Fibroblast of peridontal ligament (primary cell): ENCODE measurements at regions not wholly inside any gene's neighbourhood (a gene's known extent, or its start where the extent isn't known, plus 50 kb on each side); places are given as distances from the start of the nearest gene placed in this dataset.

Experiments used
- DNase-seq: peaks from one replicate; pipeline ENCODE4 v3.0.0-alpha.2; 2010; ENCODE audit errors: extremely low read depth

DNA sequence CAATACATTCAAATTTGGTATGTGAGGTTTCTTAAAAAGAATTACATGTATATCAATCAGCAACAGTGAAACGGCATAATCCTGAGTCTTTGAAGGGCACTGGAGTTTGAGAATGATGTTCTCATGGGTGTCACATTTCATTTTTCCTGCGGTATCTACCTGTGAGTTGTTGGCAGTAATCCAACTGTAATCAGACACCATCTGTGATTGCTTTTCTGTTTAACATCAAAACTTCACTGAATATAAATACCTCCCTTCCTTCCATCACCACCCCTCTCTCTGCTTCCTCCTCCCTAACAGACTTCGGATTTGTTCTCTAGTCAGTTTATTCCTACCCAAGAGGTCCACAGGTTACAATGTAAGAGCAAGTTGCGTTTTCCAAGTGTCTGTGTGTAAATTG, 275.2 kb upstream of the PCSK5 start:
- no peak for DNase-seq

DNA sequence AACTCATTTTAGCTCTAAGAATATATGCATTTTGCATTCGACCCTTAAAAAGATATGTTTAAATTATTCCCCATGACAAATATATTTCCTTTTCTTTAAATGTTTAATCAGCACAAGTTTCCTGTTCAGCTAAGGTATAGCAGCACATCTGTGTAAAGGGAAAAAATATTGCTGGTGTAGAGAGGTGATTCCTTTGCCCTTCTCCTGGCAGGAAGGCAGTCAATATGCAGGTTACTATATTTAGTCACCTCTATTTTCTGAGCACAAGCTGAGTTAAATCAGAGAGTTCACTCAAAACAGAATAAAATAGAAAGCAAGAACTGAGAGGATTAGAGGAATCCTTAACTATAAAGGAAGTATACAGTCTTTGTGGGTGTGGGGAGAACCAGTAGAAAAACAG, 274.4 kb upstream of the PCSK5 start:
- DNase-seq, result no peak

DNA sequence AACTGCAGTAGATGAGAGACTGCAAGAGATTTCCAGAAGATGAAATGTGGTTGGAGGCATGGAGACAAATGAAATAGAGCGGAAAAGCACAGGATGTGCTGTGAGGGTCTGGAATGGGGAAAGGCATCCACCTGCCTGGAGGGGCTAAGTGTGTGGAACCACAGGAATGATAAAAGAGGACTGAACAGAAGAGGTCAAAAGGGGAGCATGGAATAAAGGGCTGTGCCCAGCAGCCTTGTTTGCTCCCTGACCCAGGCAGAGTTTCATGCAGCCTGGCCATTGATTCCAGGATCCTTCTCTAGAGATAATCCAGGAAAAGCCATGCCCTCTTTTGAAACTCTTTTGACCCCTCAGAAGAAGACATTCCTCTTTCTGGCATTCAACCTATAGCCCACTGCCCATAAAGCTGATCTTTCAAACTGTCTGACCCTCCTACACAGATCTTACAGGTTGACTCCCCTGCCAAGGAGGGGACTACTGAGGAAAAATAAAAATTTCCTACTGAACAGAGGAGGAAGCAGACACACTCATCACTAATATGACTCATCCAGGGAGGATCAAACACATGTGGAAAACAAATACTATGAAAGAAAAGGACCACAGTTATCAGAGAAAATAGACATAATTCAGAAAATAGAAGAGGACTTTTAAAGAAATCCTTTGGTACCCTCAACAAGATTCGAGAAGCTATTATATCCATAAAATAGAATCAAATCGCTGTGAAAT, 273.5 kb upstream of the PCSK5 start:
- no peak for DNase-seq

DNA sequence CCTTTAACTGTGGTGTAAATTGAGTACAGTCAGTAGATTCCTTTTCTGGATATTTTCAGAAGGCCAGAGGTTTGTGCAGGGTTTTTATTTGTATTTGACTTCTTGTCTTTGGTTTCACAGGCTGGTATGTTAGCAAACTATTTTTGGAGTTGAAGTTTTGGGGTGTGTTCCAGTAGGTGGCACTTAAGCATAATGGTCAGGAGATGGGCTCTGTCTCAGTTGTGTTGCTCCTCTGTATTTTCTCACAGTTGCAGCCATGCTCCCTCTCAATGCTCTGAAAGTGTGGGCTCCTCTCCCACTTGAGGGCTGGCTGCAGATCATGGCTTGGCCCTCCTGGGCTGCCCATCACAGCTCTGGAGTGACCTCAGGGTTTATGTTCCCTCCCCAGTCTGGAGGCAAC, 267.0 kb upstream of the PCSK5 start:
- DNase-seq, result no peak

DNA sequence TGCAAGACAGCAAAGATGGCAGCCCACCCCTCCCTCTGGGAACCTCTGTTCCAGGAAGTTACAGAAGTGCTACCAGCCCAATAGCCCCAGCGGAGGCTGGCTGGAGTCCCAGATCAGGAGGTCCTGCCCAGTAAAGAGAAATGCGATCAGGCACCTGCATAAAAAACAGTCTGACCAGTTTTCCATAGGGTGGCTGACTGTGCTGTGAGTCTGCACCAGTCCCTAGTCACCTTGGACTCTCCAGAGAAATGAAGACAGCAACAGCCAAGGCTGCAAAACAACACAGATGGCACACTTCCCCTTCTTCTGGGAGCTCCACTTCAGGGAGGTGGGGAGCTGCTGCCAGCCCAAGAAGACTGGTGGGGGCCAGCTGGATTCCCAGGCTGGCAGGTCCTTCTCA, 265.5 kb upstream of the PCSK5 start:
- DNase-seq, result no peak

DNA sequence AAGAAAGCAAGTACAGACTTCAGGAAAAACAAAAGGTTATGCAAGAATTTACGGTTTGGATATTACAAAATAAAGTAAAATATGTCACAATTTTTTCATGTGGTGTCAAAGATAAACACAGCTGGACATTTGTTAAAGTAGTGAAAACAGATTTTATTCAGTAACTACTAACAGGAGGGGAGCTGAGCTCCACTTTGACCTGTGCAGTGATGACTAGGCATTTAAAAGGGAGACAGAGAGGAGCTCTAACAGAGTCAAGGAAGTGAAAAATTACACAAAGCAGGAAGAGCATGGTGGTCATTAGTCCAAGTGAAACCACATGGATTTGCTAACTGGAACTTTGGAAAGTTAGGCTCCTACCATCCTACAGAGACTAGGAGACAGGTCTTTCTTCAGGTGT, 263.6 kb upstream of the PCSK5 start:
- DNase-seq, result no peak

DNA sequence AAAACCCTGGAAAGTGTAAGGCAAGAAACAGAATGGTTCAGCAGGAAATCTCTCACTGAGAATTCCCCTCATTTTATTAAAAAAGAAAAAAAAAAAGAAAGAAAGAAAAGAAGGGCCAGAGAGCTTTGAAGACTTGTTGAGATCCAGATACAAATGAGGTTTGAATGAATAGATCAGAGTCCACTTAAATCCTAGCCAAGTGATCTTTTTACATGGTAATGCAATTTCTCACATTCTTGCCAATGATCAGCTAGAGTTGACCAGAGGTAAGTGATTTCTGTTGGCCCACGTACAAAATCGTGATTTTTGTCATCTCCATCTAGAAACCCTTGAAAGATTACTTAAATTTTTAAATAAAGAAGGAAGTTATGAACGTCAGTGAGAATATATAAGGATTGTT, 261.5 kb upstream of the PCSK5 start:
- no peak for DNase-seq

DNA sequence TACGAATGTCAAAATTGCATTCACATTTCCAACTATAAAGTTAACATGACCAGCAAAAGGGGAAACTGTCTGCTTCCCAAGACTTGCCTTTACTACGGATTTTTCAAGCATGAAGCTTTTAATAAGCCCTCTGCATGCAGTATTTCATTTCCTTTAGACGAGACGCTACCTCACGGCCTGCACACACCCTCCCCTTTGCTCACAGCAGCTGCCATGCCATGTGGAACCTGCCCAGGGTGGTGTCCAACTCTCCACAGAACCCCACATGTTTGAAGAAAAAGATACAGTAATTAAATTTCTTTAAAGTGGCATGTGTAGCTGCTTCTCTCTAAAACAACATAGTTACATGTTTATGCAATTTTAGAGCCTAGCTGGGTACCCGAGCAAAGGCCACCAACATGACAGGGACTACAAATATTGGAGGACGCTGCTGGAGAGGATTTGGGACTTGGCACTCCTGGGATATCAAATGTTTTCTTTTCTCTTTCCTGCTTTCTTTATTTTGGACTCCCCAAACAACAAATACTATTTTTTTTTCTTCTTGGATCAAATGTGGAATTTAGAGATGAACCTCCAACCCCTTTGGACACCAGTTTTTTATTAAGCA, 256.9 kb upstream of the PCSK5 start:
- DNase-seq, result no peak

DNA sequence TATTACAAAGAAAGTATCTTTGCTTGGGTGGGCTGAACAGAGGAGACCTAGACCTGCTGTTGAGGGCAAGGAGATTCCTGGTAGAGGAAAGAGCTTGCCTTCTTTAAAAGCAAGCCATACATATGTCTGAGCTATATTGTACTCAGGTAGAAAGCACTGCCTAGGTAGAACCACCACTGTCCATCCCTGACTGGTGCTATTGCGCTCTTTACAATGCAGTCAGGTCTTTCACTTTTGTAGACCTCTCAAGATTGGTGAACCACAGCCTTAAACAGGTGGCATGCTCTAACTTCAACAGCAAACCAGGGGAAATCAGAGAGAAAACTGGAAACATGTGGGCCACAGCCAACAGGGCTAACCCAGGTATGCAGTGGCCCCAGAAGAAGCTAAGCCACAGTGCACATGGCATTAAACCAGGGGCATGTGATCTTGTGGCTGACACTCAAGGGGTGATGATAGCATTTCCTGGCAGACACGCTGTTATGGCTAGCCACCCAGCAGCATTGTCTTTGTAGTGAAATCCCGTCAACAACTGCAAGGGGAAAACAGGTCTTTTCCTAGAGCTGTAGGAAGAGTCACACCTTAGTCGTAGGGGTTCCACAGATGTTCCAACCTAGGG, 253.9 kb upstream of the PCSK5 start:
- DNase-seq, result no peak

DNA sequence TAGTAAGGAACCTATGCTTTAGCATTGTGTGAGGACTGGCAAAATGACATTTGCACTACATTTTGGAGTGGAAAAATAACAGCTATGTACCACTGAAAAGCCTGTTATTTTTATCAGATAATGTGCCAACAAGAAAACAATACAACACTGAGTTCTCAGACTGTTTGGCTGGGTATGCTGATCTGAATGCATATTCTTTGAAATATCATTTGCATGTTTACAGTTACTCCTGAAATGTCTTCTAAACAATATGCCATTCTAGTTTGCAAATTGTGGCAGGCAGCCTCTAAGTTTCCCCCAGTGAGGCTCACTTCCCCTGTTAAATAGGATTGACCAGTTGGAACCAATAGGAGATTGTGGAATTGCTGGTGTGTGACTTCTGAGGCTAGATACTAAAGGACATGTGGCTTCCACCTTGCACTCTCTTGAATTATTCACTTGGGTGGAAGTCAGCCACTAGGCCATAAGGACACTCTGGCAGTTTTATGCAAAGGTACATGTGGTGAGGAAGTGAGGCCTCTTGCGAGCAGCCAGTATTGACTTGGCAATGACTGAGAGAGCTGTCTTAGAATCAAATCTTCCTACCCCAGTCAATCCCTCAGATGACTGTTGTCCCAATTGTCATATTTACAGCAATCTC, 250.4 kb upstream of the PCSK5 start:
- no peak for DNase-seq

DNA sequence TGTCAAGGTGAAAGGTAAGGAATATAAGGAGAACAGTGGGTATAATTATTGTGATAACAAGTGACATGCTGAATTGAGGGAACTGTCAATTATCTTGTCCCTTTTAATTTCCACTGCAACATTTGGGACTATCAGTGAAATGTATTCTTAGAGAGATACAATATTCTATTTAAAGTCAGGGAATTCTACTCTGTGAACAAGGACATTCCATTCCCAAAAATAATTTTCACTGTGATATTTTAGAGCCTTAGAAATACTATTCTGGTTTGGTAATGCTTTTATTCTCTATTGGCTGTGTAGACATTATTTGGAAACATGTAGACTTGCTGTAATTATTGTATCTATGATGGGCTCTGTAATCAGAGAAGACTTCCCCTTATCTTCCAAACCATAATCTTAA, 248.0 kb upstream of the PCSK5 start:
- DNase-seq, result no peak

DNA sequence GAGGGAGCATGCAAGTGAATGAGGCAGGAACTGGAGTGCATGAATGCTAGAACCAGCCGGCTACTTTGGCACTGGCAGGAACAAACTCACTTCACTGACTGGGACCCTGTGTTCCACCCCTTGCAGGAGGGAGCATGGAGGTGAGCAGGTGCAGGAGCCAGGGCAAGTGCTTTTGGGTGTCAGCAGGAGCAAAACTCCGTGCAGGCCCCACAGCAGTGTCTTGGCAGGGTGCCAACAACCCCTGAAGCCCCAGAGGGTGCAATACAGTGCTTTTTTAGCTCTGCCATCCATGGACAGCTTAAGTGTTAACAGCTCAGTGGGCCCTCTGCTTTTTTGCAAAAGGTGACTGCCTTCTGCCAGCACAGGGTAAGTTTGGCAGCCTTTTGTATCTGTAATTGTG, 245.8 kb upstream of the PCSK5 start:
- no peak for DNase-seq

DNA sequence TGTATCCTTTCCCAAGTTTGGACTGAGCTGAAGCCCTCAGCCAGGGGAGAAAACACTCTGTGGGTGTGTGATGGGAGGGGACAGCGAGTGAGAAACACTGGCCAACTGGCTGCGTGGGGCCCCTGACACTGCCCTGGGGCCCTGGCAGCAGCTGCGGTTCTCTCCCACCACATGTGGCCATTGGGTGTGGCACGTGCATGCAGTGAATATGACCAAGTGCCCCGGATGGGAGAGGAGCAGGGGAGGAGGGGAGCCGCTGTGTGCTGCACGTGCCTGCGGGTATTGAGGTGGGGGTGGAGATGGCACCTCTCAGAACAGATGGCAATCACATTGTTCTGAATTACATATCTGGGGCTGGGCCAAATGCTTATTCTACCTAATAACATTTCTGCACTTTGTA, 242.4 kb upstream of the PCSK5 start:
- DNase-seq, result no peak

DNA sequence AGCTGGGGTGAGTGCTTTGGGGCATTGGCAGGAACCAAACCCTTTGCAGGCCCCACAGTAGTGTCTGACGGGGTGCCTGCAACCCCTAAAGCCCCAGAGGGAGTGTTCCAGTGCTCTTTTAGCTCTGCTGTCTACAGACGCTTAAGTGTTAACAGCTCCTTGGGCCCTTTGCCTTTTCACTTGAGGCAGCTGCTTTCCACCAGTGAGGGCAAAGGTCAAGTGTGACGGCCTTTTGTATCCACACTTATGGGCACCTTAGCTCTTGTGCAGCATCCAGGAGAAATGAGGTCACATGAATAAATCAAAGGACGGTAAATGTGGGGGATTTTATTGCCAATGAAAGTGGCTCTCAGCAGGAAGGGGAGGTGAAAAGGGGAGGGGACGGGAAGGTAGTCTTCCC, 241.4 kb upstream of the PCSK5 start:
- DNase-seq, result no peak

DNA sequence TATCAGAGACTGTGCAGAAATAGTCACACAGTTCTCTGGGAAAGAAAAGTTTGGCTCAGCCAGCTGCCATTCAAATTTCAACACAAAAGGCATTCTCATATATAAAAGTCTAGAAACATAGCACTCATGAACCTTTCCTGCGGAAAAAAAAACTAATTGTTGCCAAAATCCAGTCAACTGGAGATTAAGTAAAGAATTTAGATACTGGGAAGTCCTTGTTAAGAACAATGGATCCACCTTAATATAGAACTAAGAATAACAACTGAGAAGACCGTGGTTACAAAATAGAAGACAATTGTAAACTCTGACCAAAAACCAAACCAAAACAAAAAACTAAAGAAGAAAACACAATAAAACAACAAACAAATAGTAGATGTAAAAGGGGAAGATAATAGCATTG, 238.8 kb upstream of the PCSK5 start:
- no peak for DNase-seq

DNA sequence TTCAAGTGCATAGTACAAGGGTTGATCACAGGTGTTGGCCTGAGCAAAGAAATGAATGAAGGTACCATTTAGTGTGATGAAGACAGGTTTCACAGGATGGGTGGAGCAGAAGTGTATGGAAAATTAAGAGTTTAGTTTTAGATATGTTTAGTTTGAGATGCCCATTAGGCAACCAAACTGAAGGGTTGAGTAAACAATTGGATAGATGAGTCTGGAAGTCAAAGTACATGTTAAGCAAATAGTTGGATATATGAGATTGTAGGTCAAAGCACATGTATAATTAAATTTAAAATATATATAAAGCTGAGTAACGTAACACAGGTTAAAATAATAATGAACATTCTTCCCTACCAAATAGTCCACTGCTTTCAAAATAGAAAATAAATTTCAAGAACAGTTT, 237.1 kb upstream of the PCSK5 start:
- DNase-seq, result no peak

DNA sequence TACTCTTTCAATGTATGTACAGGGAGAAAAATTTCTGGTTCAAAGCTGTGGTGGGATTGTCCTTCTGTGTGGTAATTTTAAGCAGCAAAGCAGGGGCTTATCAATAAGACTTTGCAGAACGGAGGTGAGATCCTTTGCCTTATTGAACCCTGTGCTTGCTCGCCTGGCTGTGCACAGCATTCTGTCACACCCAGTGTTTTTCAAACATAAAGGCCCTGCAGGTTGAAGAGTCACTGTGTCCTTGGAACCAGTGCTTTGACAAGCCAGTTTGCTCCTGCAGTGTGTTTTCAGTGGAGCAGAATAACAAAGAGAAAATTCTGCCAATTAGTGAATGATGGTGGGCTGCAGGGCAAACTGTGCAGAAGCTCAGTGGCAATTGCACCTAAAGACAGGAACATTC, 236.7 kb upstream of the PCSK5 start:
- DNase-seq, result no peak

DNA sequence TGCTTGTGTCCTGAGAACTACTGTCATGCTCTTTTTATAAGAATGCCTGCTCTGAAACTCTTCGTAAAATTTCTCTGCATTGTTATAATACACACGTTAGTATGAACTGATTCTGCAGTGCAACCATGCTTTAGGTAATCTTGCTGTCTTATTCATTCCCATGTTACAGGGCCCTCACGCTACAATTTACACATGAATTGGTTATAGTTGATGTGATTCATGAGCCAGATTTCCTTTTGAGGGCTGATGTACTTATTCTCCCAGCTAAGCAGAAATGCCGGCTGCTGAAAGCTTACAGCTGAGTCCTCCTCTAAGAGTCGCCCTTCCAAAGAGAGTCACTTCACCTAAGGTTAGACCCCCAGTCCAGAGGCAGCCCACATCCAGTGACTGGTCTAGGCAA, 233.5 kb upstream of the PCSK5 start:
- DNase-seq, result no peak

DNA sequence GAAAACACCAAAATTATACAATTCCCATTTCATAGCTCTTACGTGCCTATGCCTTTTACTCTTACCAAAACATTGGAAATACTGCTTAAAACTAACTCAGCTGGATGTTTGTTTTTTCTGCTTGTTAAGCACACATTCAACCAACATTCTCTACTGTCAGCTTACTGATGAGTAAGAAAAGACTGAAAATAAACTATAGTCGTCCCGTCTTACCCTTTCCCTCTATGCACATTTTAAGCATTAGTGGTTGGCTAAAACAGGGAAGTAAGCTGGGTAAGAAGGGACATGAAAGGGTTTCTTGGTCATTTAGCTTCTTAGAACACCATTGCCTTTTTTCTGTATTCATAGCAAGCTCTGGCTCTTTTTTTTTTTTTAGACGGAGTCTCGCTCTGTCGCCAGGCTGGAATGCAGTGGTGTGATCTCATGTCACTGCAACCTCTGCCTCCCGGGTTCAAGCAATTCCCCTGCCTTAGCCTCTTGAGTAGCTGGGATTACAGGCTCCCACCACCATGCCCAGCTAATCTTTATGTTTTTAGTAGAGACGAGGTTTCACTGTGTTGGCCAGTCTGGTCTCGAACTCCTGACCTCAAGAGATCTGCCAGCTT, 232.1 kb upstream of the PCSK5 start:
- DNase-seq, result peak; percentile 13

DNA sequence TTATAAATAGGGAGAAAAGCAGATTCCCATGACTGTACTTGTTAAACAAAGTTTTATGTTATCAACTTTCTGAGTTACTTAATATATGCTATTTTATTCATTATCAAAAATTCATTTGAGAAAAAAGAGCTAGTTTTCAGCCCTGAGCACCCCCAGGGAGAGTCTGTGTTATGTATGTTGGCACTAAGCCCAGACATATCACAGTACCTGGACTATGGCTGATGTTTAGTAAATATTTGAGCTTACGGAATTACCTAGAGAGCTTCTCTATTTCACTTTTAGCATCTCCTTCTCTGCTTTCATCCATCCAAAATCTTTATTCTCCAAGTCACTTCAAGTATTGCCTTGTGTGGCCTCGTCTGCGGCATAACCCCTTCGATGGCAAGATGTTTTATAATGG, 225.9 kb upstream of the PCSK5 start:
- no peak for DNase-seq

DNA sequence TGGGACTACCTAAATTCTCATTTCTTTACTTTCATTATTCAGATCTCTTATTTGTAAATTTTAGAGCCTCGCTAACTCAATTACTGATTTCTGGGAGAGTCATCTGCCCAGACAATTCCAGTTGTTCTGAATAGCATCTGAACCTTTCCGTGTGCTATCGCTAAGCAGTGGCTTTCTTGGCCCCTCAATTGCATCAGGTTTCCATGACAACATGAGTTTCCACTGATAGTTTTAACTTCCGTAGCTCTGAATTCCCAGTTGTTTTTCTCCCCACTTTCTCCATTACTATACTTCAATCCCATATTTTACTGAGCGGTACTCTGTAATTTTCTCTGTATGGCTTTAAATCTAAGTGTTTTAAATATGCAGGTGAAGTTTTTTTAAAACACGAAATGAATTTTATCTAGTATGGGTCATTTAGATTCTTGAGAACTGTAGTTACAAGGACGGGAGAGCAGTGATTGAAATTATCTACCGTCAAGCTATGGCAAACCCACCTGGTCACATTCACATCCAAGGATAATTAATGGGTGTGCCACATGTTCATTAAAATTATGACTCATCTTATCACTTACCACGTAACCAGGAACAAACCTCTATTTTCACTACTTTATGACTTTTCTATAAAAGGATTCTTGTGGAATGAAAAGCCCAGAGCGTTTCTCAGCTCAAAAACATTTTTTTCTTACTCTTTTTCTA, 223.5 kb upstream of the PCSK5 start:
- no peak for DNase-seq

DNA sequence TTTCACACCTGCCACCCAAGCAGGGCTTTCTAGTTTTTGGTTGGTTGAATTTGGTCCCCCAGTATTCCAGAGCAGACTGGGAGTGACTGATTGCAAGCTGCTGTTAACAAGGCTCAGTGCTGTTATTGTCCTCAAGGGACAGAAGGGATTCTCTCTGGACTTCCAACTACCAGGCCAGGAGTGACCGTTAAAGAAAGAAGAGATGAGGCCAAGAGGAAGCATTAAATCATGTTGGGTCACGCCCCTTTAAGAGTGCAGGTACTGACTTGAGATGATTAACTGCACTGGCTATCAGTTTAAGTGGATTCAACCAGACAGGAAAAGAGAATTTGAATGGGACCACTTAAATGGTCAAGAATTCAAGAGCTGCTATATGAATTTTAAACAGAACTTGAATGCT, 220.8 kb upstream of the PCSK5 start:
- DNase-seq, result no peak
